Adipocyte (in vitro differentiated cells): ENCODE measurements at regions not wholly inside any gene's neighbourhood (a gene's known extent, or its start where the extent isn't known, plus 50 kb on each side); places are given as distances from the start of the nearest gene placed in this dataset.
"Not testable (repeated sequence)": the region's sequence is repeated elsewhere in the genome, so short reads cannot be mapped to it uniquely, and the experiment has no call there.

Experiments used
- DNase-seq: peaks from one replicate; pipeline ENCODE4 v3.0.0-alpha.2; 2015; ENCODE audit warnings: low read depth
- H3K27me3 ChIP-seq: replicated peaks from 2 replicates; pipeline ENCODE4 v1.7.0; 2013; ENCODE audit warnings: mild to moderate bottlenecking, low read length, moderate library complexity; ENCODE audit not compliant: control insufficient read depth, insufficient read depth
- H3K36me3 ChIP-seq: 2 replicates; pipeline ENCODE4 v1.7.0; 2013; ENCODE audit warnings: low read length, mild to moderate bottlenecking, moderate library complexity; ENCODE audit not compliant: control insufficient read depth, insufficient read depth, severe bottlenecking
- H3K4me1 ChIP-seq: 2 replicates; pipeline ENCODE4 v1.7.0; 2013; ENCODE audit warnings: mild to moderate bottlenecking, low read length, moderate library complexity; ENCODE audit not compliant: control insufficient read depth, insufficient read depth
- H3K4me3 ChIP-seq: 2 replicates; pipeline ENCODE4 v1.7.0; 2013; ENCODE audit warnings: mild to moderate bottlenecking, low read length, moderate library complexity
- H3K9ac ChIP-seq: 2 replicates; pipeline ENCODE4 v1.7.0; 2013; ENCODE audit warnings: mild to moderate bottlenecking, low read length, moderate library complexity
- H3K9me3 ChIP-seq: 2 replicates; pipeline ENCODE4 v1.7.0; 2013; ENCODE audit warnings: mild to moderate bottlenecking, low read length, moderate library complexity; ENCODE audit not compliant: control insufficient read depth

GRCh38 chr20:55535366-55535765 lies 470.0 kb downstream of the CBLN4 start:
- no peak overlapping the region for H3K4me3 ChIP-seq
- H3K36me3 ChIP-seq: no peaks in the 10 kb centered on the region
- no peaks in the 10 kb centered on the region for H3K4me1 ChIP-seq

DNA sequence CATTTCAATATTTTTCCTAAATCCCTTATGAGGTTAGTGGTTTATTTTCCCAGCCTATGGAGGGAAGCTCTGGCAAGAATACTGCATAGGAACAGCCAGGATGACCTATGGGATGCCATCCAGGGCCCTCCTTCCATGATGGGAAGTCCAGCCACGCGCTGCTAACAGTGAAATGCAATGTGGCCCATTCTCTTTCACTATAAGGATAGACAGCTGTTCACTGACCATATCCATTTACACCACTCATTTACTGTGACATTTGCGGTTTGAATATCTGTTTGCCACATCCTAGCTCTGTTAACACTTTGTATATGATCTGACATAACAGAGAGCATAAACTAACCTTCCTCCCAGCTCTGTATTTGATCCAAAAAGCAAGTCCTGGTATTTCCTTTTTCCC lies 471.7 kb downstream of the CBLN4 start:
- H3K9ac ChIP-seq: no peak overlapping the region
- H3K36me3 ChIP-seq: no peaks in the 10 kb centered on the region
- H3K4me1 ChIP-seq: no peaks in the 10 kb centered on the region
- H3K9me3 ChIP-seq: no peaks in the 10 kb centered on the region
- no peak for DNase-seq
- H3K4me3 ChIP-seq: no peak overlapping the region
- H3K27me3 ChIP-seq: no peaks in the 10 kb centered on the region

More at GRCh38 chr20:55535366-55535765, 470.0 kb downstream of the CBLN4 start:
- no peaks in the 10 kb centered on the region for H3K9me3 ChIP-seq
- H3K27me3 ChIP-seq: no peaks in the 10 kb centered on the region
- H3K9ac ChIP-seq: no peak overlapping the region
- DNase-seq: no peak

GRCh38 chr20:55530763-55531162 lies 474.6 kb downstream of the CBLN4 start:
- Histone ChIP-seq H3K36me3 (no peaks in the 10 kb centered on the region), H3K27me3 (no peaks in the 10 kb centered on the region), H3K9ac (no peak overlapping the region), H3K9me3 (peaks cover 4% of the 10 kb centered on the region), H3K4me3 (no peak overlapping the region), H3K4me1 (no peaks in the 10 kb centered on the region)
- no peak for DNase-seq

DNA sequence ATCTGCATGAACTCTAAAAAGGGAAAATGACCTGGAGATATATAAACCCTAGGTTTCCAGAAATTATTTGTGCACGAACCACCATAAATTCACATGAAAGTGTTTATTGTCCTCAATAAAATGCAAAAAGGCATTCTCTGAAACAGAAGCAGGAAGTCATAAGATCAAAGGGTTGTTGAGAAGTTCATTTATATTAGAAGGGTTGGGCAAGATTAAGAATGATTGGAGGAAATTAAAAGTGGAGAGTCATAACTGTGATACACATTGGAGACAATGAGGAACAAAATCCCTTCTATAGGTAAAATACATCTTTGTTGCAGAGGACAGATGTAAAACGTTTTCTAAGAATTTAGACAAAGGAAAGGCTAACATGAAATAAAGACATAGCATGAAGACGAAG lies 476.8 kb downstream of the CBLN4 start:
- Histone ChIP-seq H3K4me1 (no peaks in the 10 kb centered on the region), H3K27me3 (no peaks in the 10 kb centered on the region)
- no peak for DNase-seq

DNA sequence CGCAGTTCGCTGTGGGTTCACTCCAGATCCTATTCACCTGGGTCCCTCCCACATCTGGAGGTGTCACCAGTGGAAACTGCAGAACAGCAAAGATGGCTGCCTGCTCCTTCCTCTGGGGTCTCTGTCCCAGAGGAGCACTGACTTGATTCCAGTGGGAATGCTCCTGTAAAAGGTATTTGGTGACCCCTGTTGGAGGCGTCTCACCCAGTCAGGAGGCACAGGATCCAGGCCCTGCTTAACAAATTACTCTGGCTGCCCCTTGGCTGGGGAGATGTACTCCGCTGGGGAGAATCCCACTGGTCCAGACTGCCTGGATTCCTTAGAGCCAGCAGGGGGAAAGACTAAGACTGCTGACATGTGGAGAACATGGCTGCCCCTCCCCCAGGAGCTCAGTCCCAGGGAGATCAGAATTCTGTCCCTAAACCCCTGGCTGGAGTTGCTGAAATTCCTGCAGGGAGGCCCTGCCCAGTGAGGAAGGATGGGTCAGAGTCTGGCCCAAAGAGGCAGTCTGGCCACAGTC lies 483.0 kb downstream of the CBLN4 start:
- no peak for DNase-seq
- Histone ChIP-seq H3K27me3 (no peaks in the 10 kb centered on the region), H3K9ac (no peak overlapping the region), H3K4me1 (no peaks in the 10 kb centered on the region), H3K36me3 (no peaks in the 10 kb centered on the region), H3K4me3 (no peak overlapping the region), H3K9me3 (peaks cover 4% of the 10 kb centered on the region)

More for the DNA sequence above, 476.8 kb downstream of the CBLN4 start:
- no peak overlapping the region for H3K4me3 ChIP-seq
- H3K36me3 ChIP-seq: no peaks in the 10 kb centered on the region
- H3K9me3 ChIP-seq: peaks cover 4% of the 10 kb centered on the region
- no peak overlapping the region for H3K9ac ChIP-seq

DNA sequence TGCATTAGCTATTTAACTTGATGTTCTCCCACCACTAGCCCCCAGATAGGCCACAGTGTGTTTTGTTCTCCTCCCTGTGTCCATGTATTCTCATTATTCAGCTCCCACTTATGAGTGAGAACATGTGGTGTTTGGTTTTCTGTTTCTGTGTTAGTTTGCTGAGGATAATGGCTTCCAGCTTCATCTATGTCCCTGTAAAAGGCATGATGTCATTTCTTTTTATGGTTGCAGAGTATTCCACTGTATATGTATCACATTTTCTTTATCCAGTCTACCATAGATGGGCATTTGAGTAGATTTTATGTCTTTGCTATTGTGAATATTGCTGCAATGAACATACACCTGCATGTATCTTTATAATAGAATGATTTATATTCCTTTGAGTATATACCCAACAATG lies 487.7 kb downstream of the CBLN4 start:
- not testable (repeated sequence) for H3K9me3 ChIP-seq, H3K27me3 ChIP-seq, H3K4me1 ChIP-seq, H3K9ac ChIP-seq, H3K4me3 ChIP-seq, DNase-seq, H3K36me3 ChIP-seq

- Histone ChIP-seq H3K9ac (no peak overlapping the region), H3K27me3 (no peaks in the 10 kb centered on the region), H3K9me3 (no peaks in the 10 kb centered on the region), H3K4me1 (no peaks in the 10 kb centered on the region), H3K36me3 (no peaks in the 10 kb centered on the region), H3K4me3 (no peak overlapping the region)
- DNase-seq: no peak
Observed at GRCh38 chr20:55515832-55516231, 489.5 kb downstream of the CBLN4 start.

DNA sequence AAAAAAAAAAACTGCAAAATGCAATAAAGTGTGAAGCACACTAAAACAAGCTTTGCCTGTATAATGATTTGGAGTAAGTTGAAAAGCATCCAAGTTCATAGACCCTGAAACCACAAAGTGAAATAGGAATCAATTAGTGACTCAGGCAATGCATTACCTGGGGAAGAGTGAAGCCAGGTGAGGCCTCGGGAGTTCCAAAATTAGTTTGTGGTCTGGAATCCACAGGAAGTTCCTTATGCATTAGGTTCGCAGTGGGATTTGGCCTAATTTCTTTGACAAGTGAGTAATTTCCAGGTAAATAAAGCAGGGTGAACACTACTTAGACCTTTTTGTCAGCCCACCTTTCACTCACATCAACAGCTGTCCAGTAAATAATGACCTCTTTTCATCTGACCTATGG lies 490.8 kb downstream of the CBLN4 start:
- DNase-seq: no peak
- Histone ChIP-seq H3K4me1 (no peaks in the 10 kb centered on the region), H3K4me3 (no peak overlapping the region), H3K36me3 (no peaks in the 10 kb centered on the region), H3K27me3 (no peaks in the 10 kb centered on the region), H3K9me3 (no peaks in the 10 kb centered on the region), H3K9ac (no peak overlapping the region)

- no peak overlapping the region for H3K9ac ChIP-seq
- H3K4me3 ChIP-seq: no peak overlapping the region
- no peaks in the 10 kb centered on the region for H3K27me3 ChIP-seq
- no peaks in the 10 kb centered on the region for H3K36me3 ChIP-seq
- no peaks in the 10 kb centered on the region for H3K4me1 ChIP-seq
- H3K9me3 ChIP-seq: no peaks in the 10 kb centered on the region
- no peak for DNase-seq
Observed at GRCh38 chr20:55513954-55514353, 491.4 kb downstream of the CBLN4 start.

DNA sequence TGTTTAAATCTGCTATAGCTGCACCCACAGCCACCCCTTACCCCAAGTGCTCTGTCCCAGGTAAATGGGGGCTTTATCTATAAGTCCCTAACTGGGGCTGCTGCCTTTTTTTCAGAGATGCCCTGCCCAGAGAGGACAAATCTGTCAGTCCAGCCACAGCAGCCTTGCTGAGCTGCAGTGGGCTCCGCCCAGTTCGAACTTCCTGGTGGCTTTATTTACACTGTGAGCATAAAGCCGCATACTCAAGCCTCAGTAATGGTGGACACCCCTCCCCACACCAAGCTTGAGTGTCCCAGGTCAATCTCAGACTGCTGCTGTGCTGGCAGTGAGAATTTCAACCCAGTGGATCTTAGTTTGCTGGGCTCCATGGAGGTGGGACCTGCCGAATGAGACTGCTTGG lies 505.2 kb downstream of the CBLN4 start:
- H3K27me3 ChIP-seq: no peaks in the 10 kb centered on the region
- no peaks in the 10 kb centered on the region for H3K36me3 ChIP-seq
- H3K4me1 ChIP-seq: no peaks in the 10 kb centered on the region
- no peak overlapping the region for H3K4me3 ChIP-seq
- no peak overlapping the region for H3K9ac ChIP-seq
- DNase-seq: no peak
- no peaks in the 10 kb centered on the region for H3K9me3 ChIP-seq

DNA sequence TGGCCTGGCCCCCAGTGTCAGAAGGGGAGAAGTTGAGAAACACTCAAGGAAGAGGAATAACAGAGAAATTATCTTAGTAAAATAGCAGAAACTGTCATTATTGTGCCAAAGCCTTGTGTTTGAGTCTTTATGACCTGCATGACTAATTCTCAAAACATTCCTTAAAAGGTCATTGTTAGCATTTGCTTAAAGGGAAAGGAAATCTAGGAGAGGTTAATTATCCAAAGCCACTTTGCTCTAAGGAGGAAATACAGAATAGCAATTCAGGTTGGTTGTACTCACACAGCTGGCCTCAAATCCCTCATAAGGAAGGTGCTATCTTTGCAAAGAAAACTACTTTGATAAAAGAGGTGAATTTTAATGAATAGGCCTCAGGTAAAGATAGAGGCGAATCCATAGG lies 516.7 kb downstream of the CBLN4 start:
- no peak for DNase-seq
- no peaks in the 10 kb centered on the region for H3K27me3 ChIP-seq
- no peaks in the 10 kb centered on the region for H3K4me1 ChIP-seq
- H3K36me3 ChIP-seq: no peaks in the 10 kb centered on the region
- H3K9ac ChIP-seq: no peak overlapping the region
- H3K9me3 ChIP-seq: no peaks in the 10 kb centered on the region
- no peak overlapping the region for H3K4me3 ChIP-seq

DNA sequence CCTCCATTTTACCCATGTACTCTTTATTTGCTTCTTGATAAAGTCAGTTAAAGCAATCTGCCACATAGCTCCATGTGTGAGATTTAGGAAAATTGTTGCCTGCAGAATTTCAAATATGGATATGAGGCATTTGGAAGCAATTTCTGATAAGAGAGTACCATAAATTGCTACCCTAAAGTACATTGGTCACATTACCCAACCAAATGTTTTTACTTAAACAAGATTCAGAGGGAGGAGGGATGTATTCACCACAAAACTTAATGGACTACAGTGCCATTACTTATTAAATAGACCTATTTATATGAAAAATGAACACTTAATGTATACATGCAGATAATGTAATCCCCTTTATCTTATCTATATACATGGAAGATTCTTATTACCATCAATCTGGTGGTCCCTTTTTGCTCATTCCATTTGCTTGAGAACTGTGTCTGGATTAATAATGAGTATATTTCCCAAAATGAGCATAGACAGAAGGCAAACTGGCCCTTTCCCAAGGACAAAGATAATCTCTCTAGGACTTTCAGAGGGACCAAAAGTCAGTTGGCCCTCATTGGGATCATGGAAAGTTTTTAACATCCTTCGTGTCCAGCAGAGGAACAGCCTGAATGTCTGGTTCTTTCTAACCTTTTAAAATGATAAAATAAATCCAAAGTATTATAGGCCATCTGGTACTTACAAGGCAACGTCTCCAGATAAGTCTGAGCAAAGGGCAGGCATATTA lies 526.4 kb downstream of the CBLN4 start:
- Histone ChIP-seq H3K27me3 (no peaks in the 10 kb centered on the region), H3K4me1 (no peaks in the 10 kb centered on the region), H3K9ac (no peak overlapping the region), H3K4me3 (no peak overlapping the region), H3K9me3 (no peaks in the 10 kb centered on the region), H3K36me3 (no peaks in the 10 kb centered on the region)
- DNase-seq: no peak
